ENCODE measurements at regions not wholly inside any gene's neighbourhood (a gene's known extent, or its start where the extent isn't known, plus 50 kb on each side); places are given as distances from the start of the nearest gene placed in this dataset.

- TF ChIP-seq CHD1 (IDR thresholded peaks at IDR 0.05; ENCODE audit: low read depth, low read length) (no peak), CREB1 (IDR thresholded peaks at IDR 0.05) (no peak), POLR2AphosphoS5 (IDR thresholded peaks at IDR 0.05; ENCODE audit: low read depth, low read length) (no peak)
Observed at GRCh38 chr5:85263125-85263524, 878.4 kb upstream of the EDIL3 start (continued).

Measured in H1 (cell line).